Bronchial epithelial cell (primary cell): ENCODE measurements at regions not wholly inside any gene's neighbourhood (a gene's known extent, or its start where the extent isn't known, plus 50 kb on each side); places are given as distances from the start of the nearest gene placed in this dataset.

Source experiments
- DNase-seq: peaks from one replicate; pipeline ENCODE4 v3.0.0-alpha.2; 2010; ENCODE audit warnings: low read depth
- FAIRE-seq: peaks from 2 replicates; lab custom pipeline; 2011; peaks lifted over from hg19 to GRCh38; lab: Jason Lieb, UNC
- H3K27me3 ChIP-seq: 2 replicates; pipeline ENCODE4 v1.5.1; 2011; ENCODE audit warnings: low read length; ENCODE audit not compliant: control insufficient read depth, insufficient read depth
- H3K36me3 ChIP-seq: 2 replicates; pipeline ENCODE4 v1.5.1; 2011; ENCODE audit warnings: low read length; ENCODE audit not compliant: control insufficient read depth, insufficient read depth
- H3K4me3 ChIP-seq: 2 replicates; pipeline ENCODE4 v1.5.1; 2011; ENCODE audit warnings: mild to moderate bottlenecking, low read depth, low read length, control low read depth
- TF ChIP-seq, protein P1 (sequence below): IDR thresholded peaks from 2 replicates; pipeline ENCODE4 v1.5.1; 2011; ENCODE audit warnings: mild to moderate bottlenecking, moderate library complexity, low read length, control low read depth, inconsistent platforms; ENCODE audit not compliant: insufficient read depth, severe bottlenecking

GRCh38 chr16:86180780-86181179, 281.8 kb downstream of the IRF8 start:
- Histone ChIP-seq H3K27me3 (no peaks in the 10 kb centered on the region), H3K4me3 (no peak overlapping the region), H3K36me3 (no peaks in the 10 kb centered on the region)
- TF ChIP-seq, protein P1, sequence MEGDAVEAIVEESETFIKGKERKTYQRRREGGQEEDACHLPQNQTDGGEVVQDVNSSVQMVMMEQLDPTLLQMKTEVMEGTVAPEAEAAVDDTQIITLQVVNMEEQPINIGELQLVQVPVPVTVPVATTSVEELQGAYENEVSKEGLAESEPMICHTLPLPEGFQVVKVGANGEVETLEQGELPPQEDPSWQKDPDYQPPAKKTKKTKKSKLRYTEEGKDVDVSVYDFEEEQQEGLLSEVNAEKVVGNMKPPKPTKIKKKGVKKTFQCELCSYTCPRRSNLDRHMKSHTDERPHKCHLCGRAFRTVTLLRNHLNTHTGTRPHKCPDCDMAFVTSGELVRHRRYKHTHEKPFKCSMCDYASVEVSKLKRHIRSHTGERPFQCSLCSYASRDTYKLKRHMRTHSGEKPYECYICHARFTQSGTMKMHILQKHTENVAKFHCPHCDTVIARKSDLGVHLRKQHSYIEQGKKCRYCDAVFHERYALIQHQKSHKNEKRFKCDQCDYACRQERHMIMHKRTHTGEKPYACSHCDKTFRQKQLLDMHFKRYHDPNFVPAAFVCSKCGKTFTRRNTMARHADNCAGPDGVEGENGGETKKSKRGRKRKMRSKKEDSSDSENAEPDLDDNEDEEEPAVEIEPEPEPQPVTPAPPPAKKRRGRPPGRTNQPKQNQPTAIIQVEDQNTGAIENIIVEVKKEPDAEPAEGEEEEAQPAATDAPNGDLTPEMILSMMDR = no peak
- FAIRE-seq (no peak), DNase-seq (no peak)

- Histone ChIP-seq H3K27me3 (no peaks in the 10 kb centered on the region), H3K4me3 (no peak overlapping the region), H3K36me3 (no peaks in the 10 kb centered on the region)
- TF ChIP-seq, protein P1 = no peak
- FAIRE-seq (no peak), DNase-seq (no peak)
Measured at GRCh38 chr16:86181526-86181925, 282.6 kb downstream of the IRF8 start.

GRCh38 chr16:86184185-86184584, 285.2 kb downstream of the IRF8 start:
- TF ChIP-seq, protein P1 = no peak
- FAIRE-seq = no peak
- Histone ChIP-seq H3K36me3 (no peaks in the 10 kb centered on the region), H3K27me3 (no peaks in the 10 kb centered on the region), H3K4me3 (no peak overlapping the region)
- DNase-seq = no peak

DNA sequence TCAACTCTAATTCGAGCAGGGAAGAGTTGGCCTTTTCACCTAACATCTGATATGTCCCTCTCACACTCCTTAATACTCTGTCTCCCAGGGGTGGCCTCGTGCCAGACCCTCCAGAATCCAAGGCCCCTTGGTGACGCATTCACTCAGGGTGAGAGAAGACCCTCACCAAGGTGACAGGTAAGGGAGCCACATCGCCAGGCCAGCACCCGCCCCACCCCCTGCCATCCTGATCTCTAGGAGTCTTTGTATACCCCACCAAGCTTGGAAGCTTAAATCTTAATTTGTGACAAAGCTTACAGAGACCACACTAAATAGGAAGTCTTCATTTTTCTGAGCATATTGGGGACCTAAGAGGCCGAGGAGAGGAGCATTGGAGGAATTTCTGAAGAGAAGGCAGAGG, 286.1 kb downstream of the IRF8 start:
- H3K27me3 ChIP-seq = no peaks in the 10 kb centered on the region
- FAIRE-seq = no peak
- H3K4me3 ChIP-seq = no peak overlapping the region
- no peak for DNase-seq
- TF ChIP-seq, protein P1 = no peak
- H3K36me3 ChIP-seq = no peaks in the 10 kb centered on the region

GRCh38 chr16:86186313-86186712, 287.4 kb downstream of the IRF8 start:
- H3K36me3 ChIP-seq = no peaks in the 10 kb centered on the region
- no peak overlapping the region for H3K4me3 ChIP-seq
- no peak for FAIRE-seq
- DNase-seq = no peak
- no peaks in the 10 kb centered on the region for H3K27me3 ChIP-seq
- TF ChIP-seq, protein P1 = no peak

DNA sequence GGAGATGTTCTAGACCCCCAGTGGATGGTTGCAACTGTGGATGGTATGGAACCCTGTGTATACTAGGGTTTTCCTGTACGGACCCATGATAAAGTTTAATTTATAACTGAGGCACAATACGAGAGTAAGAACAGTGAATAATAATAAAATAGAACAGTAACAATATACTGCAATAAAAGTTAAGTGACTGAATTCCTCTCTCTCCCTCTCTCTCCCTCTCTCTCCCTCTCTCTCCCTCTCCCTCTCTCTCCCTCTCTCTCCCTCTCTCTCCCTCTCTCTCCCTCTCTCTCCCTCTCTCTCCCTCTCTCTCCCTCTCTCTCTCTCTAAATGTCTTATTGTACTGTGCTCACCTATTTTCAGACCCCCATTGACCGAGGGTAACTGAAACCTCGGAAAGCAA, 291.0 kb downstream of the IRF8 start:
- TF ChIP-seq, protein P1 = no peak
- Histone ChIP-seq H3K4me3 (no peak overlapping the region), H3K27me3 (no peaks in the 10 kb centered on the region), H3K36me3 (no peaks in the 10 kb centered on the region)
- DNase-seq = no peak
- FAIRE-seq = no peak
